Neural cell (in vitro differentiated cells): ENCODE measurements at regions not wholly inside any gene's neighbourhood (a gene's known extent, or its start where the extent isn't known, plus 50 kb on each side); places are given as distances from the start of the nearest gene placed in this dataset.

ENCODE experiments used
- H2AFZ ChIP-seq: fragments of 200-600, 300-800 bp; sonication (generic), shearing (Covaris generic); 2 replicates; pipeline ENCODE4 v1.6.0; 2014; ENCODE audit warnings: low read depth, mild to moderate bottlenecking, antibody characterized with exemption, low read length, moderate library complexity
- H3F3A ChIP-seq: fragments of 200-600 bp; shearing (Covaris generic); 2 replicates; pipeline ENCODE4 v1.6.1; 2016; ENCODE audit warnings: mild to moderate bottlenecking, moderate library complexity, mixed read lengths, antibody characterized with exemption, low read length; ENCODE audit not compliant: insufficient read depth, poor library complexity, severe bottlenecking
- H3K27ac ChIP-seq: fragments of 200-600, 300-800 bp; sonication (generic), shearing (Covaris generic); 2 replicates; pipeline ENCODE4 v1.5.1; 2014; ENCODE audit warnings: mild to moderate bottlenecking, low read length, moderate library complexity
- H3K27me3 ChIP-seq: fragments of 300-800, 200-600 bp; sonication (generic), shearing (Covaris generic); 2 replicates; pipeline ENCODE4 v1.6.0; 2014; ENCODE audit warnings: mild to moderate bottlenecking, low read depth, low read length, moderate library complexity; ENCODE audit not compliant: insufficient read depth
- H3K36me3 ChIP-seq: fragments of 300-800, 200-600 bp; sonication (generic), shearing (Covaris generic); 2 replicates; pipeline ENCODE4 v1.5.1; 2014; ENCODE audit warnings: mild to moderate bottlenecking, antibody characterized with exemption, low read length, moderate library complexity; ENCODE audit not compliant: insufficient read depth
- H3K4me2 ChIP-seq: fragments of 300-800, 200-600 bp; sonication (generic), shearing (Covaris generic); 2 replicates; pipeline ENCODE4 v1.6.0; 2014; ENCODE audit warnings: mild to moderate bottlenecking, low read length
- H3K4me3 ChIP-seq: fragments of 300-800, 200-600 bp; sonication (generic), shearing (Covaris generic); 2 replicates; pipeline ENCODE4 v1.5.1; 2014; ENCODE audit warnings: mild to moderate bottlenecking, low read length, moderate library complexity
- H3K79me2 ChIP-seq: fragments of 200-600 bp; shearing (Covaris generic); replicated peaks from 2 replicates; pipeline ENCODE4 v1.6.0; 2014; ENCODE audit warnings: mild to moderate bottlenecking, low read length, moderate library complexity; ENCODE audit not compliant: insufficient read depth
- H3K9ac ChIP-seq: fragments of 300-800, 200-600 bp; sonication (generic), shearing (Covaris generic); 2 replicates; pipeline ENCODE4 v1.6.1; 2016; ENCODE audit warnings: mild to moderate bottlenecking, low read length, mixed read lengths
- H3K9me2 ChIP-seq: fragments of 200-600 bp; shearing (Covaris generic); 2 replicates; pipeline ENCODE4 v1.6.1; 2016; ENCODE audit warnings: mild to moderate bottlenecking, low read length, mixed read lengths; ENCODE audit not compliant: insufficient read depth
- H3K9me3 ChIP-seq: fragments of 200-600, 300-800 bp; sonication (generic), shearing (Covaris generic); 2 replicates; pipeline ENCODE4 v1.6.1; 2016; ENCODE audit warnings: mild to moderate bottlenecking, mixed run types, low read length, moderate library complexity, mixed read lengths
- H4K20me1 ChIP-seq: fragments of 200-600 bp; shearing (Covaris generic); 2 replicates; pipeline ENCODE4 v1.6.1; 2016; ENCODE audit warnings: mild to moderate bottlenecking, mixed run types; ENCODE audit not compliant: insufficient read depth
- CTCF ChIP-seq: fragments of 450-650 bp; IDR thresholded peaks from 2 replicates; pipeline ENCODE4 v1.5.1; 2014; ENCODE audit warnings: antibody characterized with exemption, mild to moderate bottlenecking, moderate library complexity; ENCODE audit not compliant: poor library complexity, severe bottlenecking
- EP300 ChIP-seq: fragments of 450-650 bp; conservative IDR thresholded peaks from 2 replicates; pipeline ENCODE4 v1.6.1; 2014; ENCODE audit warnings: antibody characterized with exemption, mild to moderate bottlenecking, moderate library complexity; ENCODE audit not compliant: poor library complexity, severe bottlenecking
- EZH2 ChIP-seq: fragments of 200-600, 300-800 bp; shearing (Covaris generic), sonication (generic); IDR thresholded peaks from 2 replicates; pipeline ENCODE4 v1.6.1; 2014; ENCODE audit warnings: antibody characterized with exemption, low read length, borderline replicate concordance, mild to moderate bottlenecking; ENCODE audit not compliant: insufficient read depth, poor library complexity, severe bottlenecking
- MXI1 ChIP-seq: fragments of 450-650 bp; conservative IDR thresholded peaks from 2 replicates; pipeline ENCODE4 v1.6.1; 2014; ENCODE audit warnings: antibody characterized with exemption, mild to moderate bottlenecking; ENCODE audit not compliant: poor library complexity, severe bottlenecking
- POLR2AphosphoS5 ChIP-seq: IDR thresholded peaks from 2 replicates; pipeline ENCODE4 v1.6.1; 2012
- RAD21 ChIP-seq: fragments of 450-650 bp; conservative IDR thresholded peaks from 2 replicates; pipeline ENCODE4 v1.6.1; 2014; ENCODE audit warnings: antibody characterized with exemption, mild to moderate bottlenecking, moderate library complexity
- REST ChIP-seq: IDR thresholded peaks from 2 replicates; pipeline ENCODE4 v1.6.1; 2012; ENCODE audit warnings: borderline replicate concordance
- SMC3 ChIP-seq: fragments of 450-650 bp; conservative IDR thresholded peaks from 2 replicates; pipeline ENCODE4 v1.6.1; 2014; ENCODE audit warnings: antibody characterized with exemption, mild to moderate bottlenecking, moderate library complexity; ENCODE audit not compliant: poor library complexity
- TAF1 ChIP-seq: IDR thresholded peaks from 2 replicates; pipeline ENCODE4 v1.6.1; 2012; ENCODE audit warnings: low read depth

- Histone ChIP-seq H3K4me3 (no peak overlapping the region), H3K79me2 (no peaks in the 10 kb centered on the region), H3K9me3 (no peaks in the 10 kb centered on the region), H4K20me1 (no peaks in the 10 kb centered on the region), H2AFZ (no peak overlapping the region), H3F3A (no peaks in the 10 kb centered on the region), H3K27me3 (no peaks in the 10 kb centered on the region), H3K27ac (no peak overlapping the region), H3K4me2 (no peak overlapping the region), H3K9me2 (no peaks in the 10 kb centered on the region), H3K9ac (no peak overlapping the region), H3K36me3 (no peaks in the 10 kb centered on the region)
- TF ChIP-seq EZH2 (no peak), POLR2AphosphoS5 (no peak), MXI1 (no peak), RAD21 (no peak), REST (no peak), EP300 (no peak), CTCF (no peak), TAF1 (no peak), SMC3 (no peak)
These were observed 327.1 kb upstream of the RPS6KA3 start for GRCh38 chrX:20593836-20594235.

- H4K20me1 ChIP-seq, result no peaks in the 10 kb centered on the region
- H3K4me2 ChIP-seq, result no peak overlapping the region
- no peaks in the 10 kb centered on the region for H3F3A ChIP-seq
- no peaks in the 10 kb centered on the region for H3K36me3 ChIP-seq
- TF ChIP-seq CTCF (no peak), POLR2AphosphoS5 (no peak), MXI1 (no peak), EP300 (no peak), RAD21 (no peak), TAF1 (no peak), SMC3 (no peak), REST (no peak), EZH2 (no peak)
- H3K9me2 ChIP-seq, result no peaks in the 10 kb centered on the region
- H3K9me3 ChIP-seq, result no peaks in the 10 kb centered on the region
- no peaks in the 10 kb centered on the region for H3K79me2 ChIP-seq
- no peak overlapping the region for H2AFZ ChIP-seq
- no peak overlapping the region for H3K27ac ChIP-seq
- H3K9ac ChIP-seq, result no peak overlapping the region
- no peak overlapping the region for H3K4me3 ChIP-seq
- no peaks in the 10 kb centered on the region for H3K27me3 ChIP-seq
These were observed 326.7 kb upstream of the RPS6KA3 start for GRCh38 chrX:20593402-20593801.
